Stomach (tissue), 8 donors: ENCODE measurements at regions not wholly inside any gene's neighbourhood (a gene's known extent, or its start where the extent isn't known, plus 50 kb on each side); places are given as distances from the start of the nearest gene placed in this dataset.

ENCODE experiments used
- DNase-seq, 2 donors: peaks; one replicate each; pipeline versions ENCODE4 v3.0.0 to v3.0.0-alpha.2; 2013 to 2019
- H3K27ac ChIP-seq, 5 donors: fragments of 200-600 bp in 4 of 5; sonication (generic) in 4 of 5; one replicate each; pipeline ENCODE4 v1.5.1; 2013 to 2019; ENCODE audit warnings: mild to moderate bottlenecking in 1 of 5, moderate library complexity in 1 of 5
- H3K27me3 ChIP-seq, 3 donors: fragments of 200-600 bp; sonication (generic); one replicate each; pipeline ENCODE4 v1.5.1; 2017 to 2019; ENCODE audit warnings: mixed run types in 1 of 3
- H3K36me3 ChIP-seq, 4 donors: fragments of 200-600 bp; sonication (generic); 1 replicate in 3 of 4; 2 replicates in 1 of 4; pipeline ENCODE4 v1.5.1; 2016 to 2019
- H3K4me1 ChIP-seq, 4 donors: fragments of 200-600 bp; sonication (generic); one replicate each; pipeline ENCODE4 v1.5.1; 2016 to 2019
- H3K4me3 ChIP-seq, 4 donors: fragments of 200-600 bp; sonication (generic) in 3 of 4; one replicate each; pipeline ENCODE4 v1.5.1; 2016 to 2019; ENCODE audit warnings: mild to moderate bottlenecking in 1 of 4
- H3K9me3 ChIP-seq, 4 donors: fragments of 200-600 bp; sonication (generic); one replicate each; pipeline ENCODE4 v1.5.1; 2016 to 2019
- CTCF ChIP-seq, 7 experiments: fragments of 450-650 bp in 4 of 7; fragments of 200-600 bp in 3 of 7; sonication (generic) in 3 of 7; IDR thresholded peaks; one replicate each; pipeline ENCODE4 v1.5.1; 2016 to 2019; ENCODE audit warnings: antibody characterized with exemption in 7 of 7, control low read depth in 2 of 7, mild to moderate bottlenecking in 1 of 7
- EP300 ChIP-seq: sonication (generic); formaldehyde crosslinking; IDR thresholded peaks from one replicate; pipeline ENCODE4 v1.6.1; 2017; ENCODE audit warnings: antibody characterized with exemption
- POLR2A ChIP-seq, 4 donors: fragments of 450-650 bp; IDR thresholded peaks; one replicate each; pipeline ENCODE4 v1.6.1; 2016; ENCODE audit warnings: antibody characterized with exemption in 4 of 4, control low read depth in 2 of 4, mild to moderate bottlenecking in 1 of 4, moderate library complexity in 1 of 4
- POLR2AphosphoS5 ChIP-seq, 3 donors: sonication (generic); formaldehyde crosslinking; IDR thresholded peaks; one replicate each; pipeline ENCODE4 v1.6.1; 2016; ENCODE audit warnings: antibody characterized with exemption in 3 of 3
- WGBS, 5 donors: extraction: QIAGEN DNeasy Blood & Tissue Kit in 3 of 5; methylation state at CpG; one replicate each; pipeline versions ENCODE4 v1.1.5 to v1.1.7; 2013 to 2018; 5-methylcytosine and 5-hydroxymethylcytosine counted together
- intact Hi-C: fragments of 100-400 bp; cut with DNase I; formaldehyde crosslinking; loops from one replicate; pipeline ENCODE4 v1.15.1; 2023; ENCODE audit warnings: low total_unique reads
- donor health status: healthy with polysubstance abuse.
- donor health status: Bipolar disorder and iron deficiency.
- donor health status: healthy.

GRCh38 chr11:92129811-92130210, 94.8 kb upstream of the FAT3 start:
- TF ChIP-seq POLR2A (IDR thresholded peaks at IDR 0.05) = no peak
- no peak for TF ChIP-seq POLR2AphosphoS5 (IDR thresholded peaks at IDR 0.05)
- no peak for TF ChIP-seq CTCF (IDR thresholded peaks at IDR 0.05)
- TF ChIP-seq EP300 = no peak
- 17 to 39% (median 28%) methylated on average over 1 of the region's 1 CpG for WGBS, 5 donors
- no peaks in the 10 kb centered on the region for H3K36me3 ChIP-seq
- DNase-seq = no peak
- H3K4me3 ChIP-seq = no peak overlapping the region
- H3K27ac ChIP-seq = no peak overlapping the region
- H3K4me1 ChIP-seq = peaks cover 0 to 6% (median 0%) of the 10 kb centered on the region in 4 donors
- H3K27me3 ChIP-seq = no peaks in the 10 kb centered on the region
- intact Hi-C loops = no loop called here
- no peaks in the 10 kb centered on the region for H3K9me3 ChIP-seq

DNA sequence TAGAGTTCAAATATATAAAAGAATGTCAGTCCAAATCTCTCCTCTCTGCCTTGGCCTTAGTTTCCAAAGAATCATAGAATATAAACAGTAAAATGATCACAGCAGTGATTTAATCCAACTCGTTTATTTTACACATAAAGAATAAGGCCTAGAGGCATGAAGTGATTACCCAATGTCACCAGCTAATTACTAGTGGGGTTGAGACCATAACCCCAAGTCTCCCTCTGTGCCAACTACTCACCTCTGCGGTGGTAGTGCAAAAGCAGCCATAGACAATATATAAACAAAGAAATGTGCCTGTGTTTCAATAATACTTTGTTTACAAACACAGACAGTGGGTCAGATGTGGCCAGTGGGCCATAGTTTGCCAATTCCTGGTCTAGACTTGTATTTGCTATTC, 96.6 kb upstream of the FAT3 start:
- Histone ChIP-seq H3K4me3 (no peak overlapping the region), H3K27me3 (no peaks in the 10 kb centered on the region), H3K4me1 (peaks cover 0 to 6% (median 1%) of the 10 kb centered on the region in 4 donors), H3K36me3 (no peaks in the 10 kb centered on the region), H3K9me3 (no peaks in the 10 kb centered on the region), H3K27ac (no peak overlapping the region)
- DNase-seq = no peak
- intact Hi-C loops = no loop called here
- 50 to 67% (median 53%) methylated on average over 2 of the region's 2 CpGs for WGBS, 5 donors
- no peak for TF ChIP-seq POLR2A (IDR thresholded peaks at IDR 0.05)
- TF ChIP-seq EP300 = no peak
- no peak for TF ChIP-seq CTCF (IDR thresholded peaks at IDR 0.05)
- no peak for TF ChIP-seq POLR2AphosphoS5 (IDR thresholded peaks at IDR 0.05)

- TF ChIP-seq POLR2AphosphoS5 (IDR thresholded peaks at IDR 0.05) (no peak), POLR2A (IDR thresholded peaks at IDR 0.05) (no peak), CTCF (IDR thresholded peaks at IDR 0.05) (no peak), EP300 (no peak)
These were observed 99.3 kb upstream of the FAT3 start for GRCh38 chr11:92125321-92125720.

DNA sequence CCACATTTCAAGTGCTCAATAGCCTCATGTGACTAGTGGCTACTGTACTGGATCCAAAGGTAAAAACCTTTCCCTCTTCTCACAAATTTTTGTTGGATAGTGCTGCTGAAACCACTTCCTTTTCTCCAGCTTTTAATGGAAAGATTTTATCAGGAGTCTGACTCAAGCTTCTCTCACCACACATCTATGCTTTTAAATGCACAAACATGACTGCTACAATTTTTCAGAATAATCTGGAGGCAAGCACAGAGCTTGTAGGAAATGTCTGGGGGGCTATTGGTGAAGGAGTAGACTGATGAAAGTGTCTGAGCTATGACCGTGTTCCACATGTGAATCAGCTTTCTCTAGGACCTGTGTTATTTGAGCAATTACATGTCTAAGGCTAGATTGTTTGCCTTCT, 101.1 kb upstream of the FAT3 start:
- intact Hi-C loops = no loop called here
- WGBS, 5 donors = 13 to 35% (median 23%) methylated on average over 1 of the region's 1 CpG
- Histone ChIP-seq H3K36me3 (no peaks in the 10 kb centered on the region), H3K4me3 (no peak overlapping the region), H3K9me3 (peaks cover 0 to 9% (median 3%) of the 10 kb centered on the region in 4 donors), H3K4me1 (peaks cover 0 to 13% (median 3%) of the 10 kb centered on the region in 4 donors), H3K27ac (no peak overlapping the region), H3K27me3 (no peaks in the 10 kb centered on the region)
- DNase-seq = no peak
- TF ChIP-seq POLR2AphosphoS5 (IDR thresholded peaks at IDR 0.05) (no peak), CTCF (IDR thresholded peaks at IDR 0.05) (no peak), EP300 (no peak), POLR2A (IDR thresholded peaks at IDR 0.05) (no peak)

More at GRCh38 chr11:92125321-92125720, 99.3 kb upstream of the FAT3 start:
- H3K27me3 ChIP-seq = no peaks in the 10 kb centered on the region
- H3K4me3 ChIP-seq = no peak overlapping the region
- peaks cover 0 to 13% (median 6%) of the 10 kb centered on the region in 4 donors for H3K4me1 ChIP-seq
- H3K36me3 ChIP-seq = no peaks in the 10 kb centered on the region
- peaks cover 0 to 4% (median under 1%) of the 10 kb centered on the region in 4 donors for H3K9me3 ChIP-seq
- no peak overlapping the region for H3K27ac ChIP-seq
- intact Hi-C loops = no loop called here
- DNase-seq = no peak
